H1 (cell line): ENCODE measurements at regions not wholly inside any gene's neighbourhood (a gene's known extent, or its start where the extent isn't known, plus 50 kb on each side); places are given as distances from the start of the nearest gene placed in this dataset.

Experiments
- CHD2 ChIP-seq: IDR thresholded peaks from 2 replicates; pipeline ENCODE4 v1.6.1; 2012; ENCODE audit warnings: low read length, improper control_type of control experiment
- FOSL1 ChIP-seq: IDR thresholded peaks from 2 replicates; pipeline ENCODE4 v1.6.1; 2011; ENCODE audit warnings: mild to moderate bottlenecking, low read depth, low read length, moderate library complexity; ENCODE audit not compliant: insufficient read depth
- GABPA ChIP-seq: IDR thresholded peaks from 2 replicates; pipeline ENCODE4 v1.6.1; 2011; ENCODE audit warnings: mild to moderate bottlenecking, low read length, moderate library complexity, borderline replicate concordance; ENCODE audit not compliant: insufficient read depth
- HDAC6 ChIP-seq: IDR thresholded peaks from one replicate; pipeline ENCODE4 v1.7.1; 2012; ENCODE audit warnings: low read depth, mild to moderate bottlenecking, inconsistent platforms, low read length, moderate library complexity
- KDM4A ChIP-seq: IDR thresholded peaks from one replicate; pipeline ENCODE4 v1.7.1; 2012; ENCODE audit warnings: low read depth, mild to moderate bottlenecking, moderate library complexity, low read length, inconsistent platforms; ENCODE audit not compliant: severe bottlenecking
- PHF8 ChIP-seq: fragments of 200-600 bp; sonication (generic); conservative IDR thresholded peaks from 2 replicates; pipeline ENCODE4 v1.7.1; 2012; ENCODE audit warnings: low read depth, mild to moderate bottlenecking, inconsistent platforms, low read length, moderate library complexity
- RBBP5 ChIP-seq: IDR thresholded peaks from 2 replicates; pipeline ENCODE4 v1.7.1; 2012; ENCODE audit warnings: low read depth, mild to moderate bottlenecking, inconsistent platforms, low read length, moderate library complexity, borderline replicate concordance
- SAP30 ChIP-seq: fragments of 300-600 bp; sonication (generic); IDR thresholded peaks from 2 replicates; pipeline ENCODE4 v1.7.1; 2012; ENCODE audit warnings: low read length, moderate library complexity, mild to moderate bottlenecking, inconsistent platforms; ENCODE audit not compliant: insufficient read depth, insufficient replicate concordance
- YY1 ChIP-seq: IDR thresholded peaks from 2 replicates; pipeline ENCODE4 v1.6.1; 2011; ENCODE audit warnings: low read depth, mild to moderate bottlenecking, low read length
- TF ChIP-seq, protein P1 (sequence below): fragments of 300-600 bp; sonication (generic); IDR thresholded peaks from 2 replicates; pipeline ENCODE4 v1.7.1; 2012; ENCODE audit warnings: low read length, moderate library complexity, mild to moderate bottlenecking, inconsistent platforms; ENCODE audit not compliant: insufficient replicate concordance
- TF ChIP-seq, protein P2 (sequence below): IDR thresholded peaks from 2 replicates; pipeline ENCODE4 v1.6.1; 2011; ENCODE audit warnings: low read length, improper control_type of control experiment

DNA sequence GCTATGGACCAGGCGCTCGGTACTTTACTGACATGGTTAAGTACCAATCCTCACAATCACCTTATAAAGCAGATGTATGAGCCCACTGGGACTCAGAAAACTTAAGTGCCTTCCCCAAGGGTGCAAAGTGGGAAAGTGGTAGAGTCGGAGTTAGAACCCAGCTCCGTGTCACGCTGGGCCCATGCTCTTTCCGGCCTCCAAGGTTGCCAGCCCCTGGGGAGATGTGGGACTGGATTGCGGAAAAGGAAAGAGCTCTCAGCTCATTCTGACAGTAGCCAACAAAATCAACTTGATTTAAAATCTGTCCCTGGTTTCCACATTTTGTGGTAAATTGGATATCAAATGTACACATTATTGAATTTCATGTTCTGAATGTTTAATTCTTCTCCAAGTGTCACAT lies 403.8 kb downstream of the DCDC2C start (continued):
- TF ChIP-seq, protein P1, sequence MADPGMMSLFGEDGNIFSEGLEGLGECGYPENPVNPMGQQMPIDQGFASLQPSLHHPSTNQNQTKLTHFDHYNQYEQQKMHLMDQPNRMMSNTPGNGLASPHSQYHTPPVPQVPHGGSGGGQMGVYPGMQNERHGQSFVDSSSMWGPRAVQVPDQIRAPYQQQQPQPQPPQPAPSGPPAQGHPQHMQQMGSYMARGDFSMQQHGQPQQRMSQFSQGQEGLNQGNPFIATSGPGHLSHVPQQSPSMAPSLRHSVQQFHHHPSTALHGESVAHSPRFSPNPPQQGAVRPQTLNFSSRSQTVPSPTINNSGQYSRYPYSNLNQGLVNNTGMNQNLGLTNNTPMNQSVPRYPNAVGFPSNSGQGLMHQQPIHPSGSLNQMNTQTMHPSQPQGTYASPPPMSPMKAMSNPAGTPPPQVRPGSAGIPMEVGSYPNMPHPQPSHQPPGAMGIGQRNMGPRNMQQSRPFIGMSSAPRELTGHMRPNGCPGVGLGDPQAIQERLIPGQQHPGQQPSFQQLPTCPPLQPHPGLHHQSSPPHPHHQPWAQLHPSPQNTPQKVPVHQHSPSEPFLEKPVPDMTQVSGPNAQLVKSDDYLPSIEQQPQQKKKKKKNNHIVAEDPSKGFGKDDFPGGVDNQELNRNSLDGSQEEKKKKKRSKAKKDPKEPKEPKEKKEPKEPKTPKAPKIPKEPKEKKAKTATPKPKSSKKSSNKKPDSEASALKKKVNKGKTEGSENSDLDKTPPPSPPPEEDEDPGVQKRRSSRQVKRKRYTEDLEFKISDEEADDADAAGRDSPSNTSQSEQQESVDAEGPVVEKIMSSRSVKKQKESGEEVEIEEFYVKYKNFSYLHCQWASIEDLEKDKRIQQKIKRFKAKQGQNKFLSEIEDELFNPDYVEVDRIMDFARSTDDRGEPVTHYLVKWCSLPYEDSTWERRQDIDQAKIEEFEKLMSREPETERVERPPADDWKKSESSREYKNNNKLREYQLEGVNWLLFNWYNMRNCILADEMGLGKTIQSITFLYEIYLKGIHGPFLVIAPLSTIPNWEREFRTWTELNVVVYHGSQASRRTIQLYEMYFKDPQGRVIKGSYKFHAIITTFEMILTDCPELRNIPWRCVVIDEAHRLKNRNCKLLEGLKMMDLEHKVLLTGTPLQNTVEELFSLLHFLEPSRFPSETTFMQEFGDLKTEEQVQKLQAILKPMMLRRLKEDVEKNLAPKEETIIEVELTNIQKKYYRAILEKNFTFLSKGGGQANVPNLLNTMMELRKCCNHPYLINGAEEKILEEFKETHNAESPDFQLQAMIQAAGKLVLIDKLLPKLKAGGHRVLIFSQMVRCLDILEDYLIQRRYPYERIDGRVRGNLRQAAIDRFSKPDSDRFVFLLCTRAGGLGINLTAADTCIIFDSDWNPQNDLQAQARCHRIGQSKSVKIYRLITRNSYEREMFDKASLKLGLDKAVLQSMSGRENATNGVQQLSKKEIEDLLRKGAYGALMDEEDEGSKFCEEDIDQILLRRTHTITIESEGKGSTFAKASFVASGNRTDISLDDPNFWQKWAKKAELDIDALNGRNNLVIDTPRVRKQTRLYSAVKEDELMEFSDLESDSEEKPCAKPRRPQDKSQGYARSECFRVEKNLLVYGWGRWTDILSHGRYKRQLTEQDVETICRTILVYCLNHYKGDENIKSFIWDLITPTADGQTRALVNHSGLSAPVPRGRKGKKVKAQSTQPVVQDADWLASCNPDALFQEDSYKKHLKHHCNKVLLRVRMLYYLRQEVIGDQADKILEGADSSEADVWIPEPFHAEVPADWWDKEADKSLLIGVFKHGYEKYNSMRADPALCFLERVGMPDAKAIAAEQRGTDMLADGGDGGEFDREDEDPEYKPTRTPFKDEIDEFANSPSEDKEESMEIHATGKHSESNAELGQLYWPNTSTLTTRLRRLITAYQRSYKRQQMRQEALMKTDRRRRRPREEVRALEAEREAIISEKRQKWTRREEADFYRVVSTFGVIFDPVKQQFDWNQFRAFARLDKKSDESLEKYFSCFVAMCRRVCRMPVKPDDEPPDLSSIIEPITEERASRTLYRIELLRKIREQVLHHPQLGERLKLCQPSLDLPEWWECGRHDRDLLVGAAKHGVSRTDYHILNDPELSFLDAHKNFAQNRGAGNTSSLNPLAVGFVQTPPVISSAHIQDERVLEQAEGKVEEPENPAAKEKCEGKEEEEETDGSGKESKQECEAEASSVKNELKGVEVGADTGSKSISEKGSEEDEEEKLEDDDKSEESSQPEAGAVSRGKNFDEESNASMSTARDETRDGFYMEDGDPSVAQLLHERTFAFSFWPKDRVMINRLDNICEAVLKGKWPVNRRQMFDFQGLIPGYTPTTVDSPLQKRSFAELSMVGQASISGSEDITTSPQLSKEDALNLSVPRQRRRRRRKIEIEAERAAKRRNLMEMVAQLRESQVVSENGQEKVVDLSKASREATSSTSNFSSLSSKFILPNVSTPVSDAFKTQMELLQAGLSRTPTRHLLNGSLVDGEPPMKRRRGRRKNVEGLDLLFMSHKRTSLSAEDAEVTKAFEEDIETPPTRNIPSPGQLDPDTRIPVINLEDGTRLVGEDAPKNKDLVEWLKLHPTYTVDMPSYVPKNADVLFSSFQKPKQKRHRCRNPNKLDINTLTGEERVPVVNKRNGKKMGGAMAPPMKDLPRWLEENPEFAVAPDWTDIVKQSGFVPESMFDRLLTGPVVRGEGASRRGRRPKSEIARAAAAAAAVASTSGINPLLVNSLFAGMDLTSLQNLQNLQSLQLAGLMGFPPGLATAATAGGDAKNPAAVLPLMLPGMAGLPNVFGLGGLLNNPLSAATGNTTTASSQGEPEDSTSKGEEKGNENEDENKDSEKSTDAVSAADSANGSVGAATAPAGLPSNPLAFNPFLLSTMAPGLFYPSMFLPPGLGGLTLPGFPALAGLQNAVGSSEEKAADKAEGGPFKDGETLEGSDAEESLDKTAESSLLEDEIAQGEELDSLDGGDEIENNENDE = no peak
- no peak for TF ChIP-seq HDAC6
- no peak for TF ChIP-seq FOSL1
- TF ChIP-seq, protein P2, sequence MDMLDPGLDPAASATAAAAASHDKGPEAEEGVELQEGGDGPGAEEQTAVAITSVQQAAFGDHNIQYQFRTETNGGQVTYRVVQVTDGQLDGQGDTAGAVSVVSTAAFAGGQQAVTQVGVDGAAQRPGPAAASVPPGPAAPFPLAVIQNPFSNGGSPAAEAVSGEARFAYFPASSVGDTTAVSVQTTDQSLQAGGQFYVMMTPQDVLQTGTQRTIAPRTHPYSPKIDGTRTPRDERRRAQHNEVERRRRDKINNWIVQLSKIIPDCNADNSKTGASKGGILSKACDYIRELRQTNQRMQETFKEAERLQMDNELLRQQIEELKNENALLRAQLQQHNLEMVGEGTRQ = no peak
- no peak for TF ChIP-seq GABPA
- TF ChIP-seq CHD2 = no peak
- no peak for TF ChIP-seq PHF8
- no peak for TF ChIP-seq KDM4A
- no peak for TF ChIP-seq SAP30
- no peak for TF ChIP-seq RBBP5
- no peak for TF ChIP-seq YY1
